ENCODE measurements at regions not wholly inside any gene's neighbourhood (a gene's known extent, or its start where the extent isn't known, plus 50 kb on each side); places are given as distances from the start of the nearest gene placed in this dataset.

DNA sequence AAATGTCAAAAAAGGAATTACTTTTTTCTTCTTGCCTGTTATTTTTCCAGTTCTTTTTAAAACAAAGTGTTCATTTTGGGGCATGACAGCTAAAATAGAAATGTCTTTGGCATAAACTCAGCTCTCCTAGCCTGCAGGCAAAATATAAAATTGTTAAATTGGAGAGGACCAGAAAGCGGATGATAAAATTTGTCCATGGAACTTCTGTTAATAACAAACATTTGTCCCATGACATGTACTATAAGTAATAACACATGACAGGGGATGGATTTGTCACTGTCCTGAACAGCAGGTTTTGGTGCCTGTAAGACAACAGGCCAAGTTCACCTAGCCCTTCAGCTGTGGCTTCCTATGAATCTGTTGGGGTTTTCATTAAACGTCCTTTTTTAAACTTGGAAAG lies 184.0 kb upstream of the TTC29 start:
- no peak for TF ChIP-seq POLR2A (IDR thresholded peaks at IDR 0.05)
- TF ChIP-seq, protein P1, sequence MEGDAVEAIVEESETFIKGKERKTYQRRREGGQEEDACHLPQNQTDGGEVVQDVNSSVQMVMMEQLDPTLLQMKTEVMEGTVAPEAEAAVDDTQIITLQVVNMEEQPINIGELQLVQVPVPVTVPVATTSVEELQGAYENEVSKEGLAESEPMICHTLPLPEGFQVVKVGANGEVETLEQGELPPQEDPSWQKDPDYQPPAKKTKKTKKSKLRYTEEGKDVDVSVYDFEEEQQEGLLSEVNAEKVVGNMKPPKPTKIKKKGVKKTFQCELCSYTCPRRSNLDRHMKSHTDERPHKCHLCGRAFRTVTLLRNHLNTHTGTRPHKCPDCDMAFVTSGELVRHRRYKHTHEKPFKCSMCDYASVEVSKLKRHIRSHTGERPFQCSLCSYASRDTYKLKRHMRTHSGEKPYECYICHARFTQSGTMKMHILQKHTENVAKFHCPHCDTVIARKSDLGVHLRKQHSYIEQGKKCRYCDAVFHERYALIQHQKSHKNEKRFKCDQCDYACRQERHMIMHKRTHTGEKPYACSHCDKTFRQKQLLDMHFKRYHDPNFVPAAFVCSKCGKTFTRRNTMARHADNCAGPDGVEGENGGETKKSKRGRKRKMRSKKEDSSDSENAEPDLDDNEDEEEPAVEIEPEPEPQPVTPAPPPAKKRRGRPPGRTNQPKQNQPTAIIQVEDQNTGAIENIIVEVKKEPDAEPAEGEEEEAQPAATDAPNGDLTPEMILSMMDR (IDR thresholded peaks at IDR 0.05) = no peak
- TF ChIP-seq POLR2AphosphoS5 (IDR thresholded peaks at IDR 0.05) = no peak

Data from prostate gland (tissue), 2 donors.